Mesodermal cell (in vitro differentiated cells): ENCODE measurements at regions not wholly inside any gene's neighbourhood (a gene's known extent, or its start where the extent isn't known, plus 50 kb on each side); places are given as distances from the start of the nearest gene placed in this dataset.
"Not testable (repeated sequence)": the region's sequence is repeated elsewhere in the genome, so short reads cannot be mapped to it uniquely, and the experiment has no call there.

Experiments used
- H3K27ac ChIP-seq: 2 replicates; pipeline ENCODE4 v1.7.0; 2013; ENCODE audit warnings: mild to moderate bottlenecking, low read depth, low read length, moderate library complexity; ENCODE audit not compliant: severe bottlenecking
- H3K36me3 ChIP-seq: 2 replicates; pipeline ENCODE4 v1.7.1; 2013; ENCODE audit warnings: mild to moderate bottlenecking, low read length, moderate library complexity; ENCODE audit not compliant: control insufficient read depth, insufficient read depth
- H3K4me1 ChIP-seq: one replicate; pipeline ENCODE4 v1.7.1; 2013; ENCODE audit warnings: mild to moderate bottlenecking, low read length; ENCODE audit not compliant: insufficient read depth, control insufficient read depth, poor library complexity, severe bottlenecking
- H3K4me3 ChIP-seq: 2 replicates; pipeline ENCODE4 v1.7.0; 2013; ENCODE audit warnings: low read length, control low read depth, mild to moderate bottlenecking; ENCODE audit not compliant: insufficient read depth, poor library complexity, severe bottlenecking; ENCODE audit errors: extremely low read depth
- H3K9me3 ChIP-seq: 2 replicates; pipeline ENCODE4 v1.7.1; 2013; ENCODE audit warnings: mild to moderate bottlenecking, low read length, moderate library complexity; ENCODE audit not compliant: control insufficient read depth
- WGBS, 2 experiments: methylation state at CpG; one replicate each; pipeline ENCODE4 v1.1.5; 2013; ENCODE audit warnings: missing lambda C conversion rate in 2 of 2; ENCODE audit not compliant: insufficient coverage in 2 of 2; 5-methylcytosine and 5-hydroxymethylcytosine counted together

GRCh38 chr7:149683181-149683580 is 90.2 kb downstream of the ZNF467 start:
- no peaks in the 10 kb centered on the region for H3K4me1 ChIP-seq
- H3K27ac ChIP-seq = no peak overlapping the region
- no peaks in the 10 kb centered on the region for H3K9me3 ChIP-seq
- WGBS, 2 experiments = 100% methylated on average over 1 of the region's 2 CpGs; no CpG with 5 or more reads in 1 of the 2 experiments
- no peak overlapping the region for H3K4me3 ChIP-seq
- H3K36me3 ChIP-seq = no peaks in the 10 kb centered on the region

DNA sequence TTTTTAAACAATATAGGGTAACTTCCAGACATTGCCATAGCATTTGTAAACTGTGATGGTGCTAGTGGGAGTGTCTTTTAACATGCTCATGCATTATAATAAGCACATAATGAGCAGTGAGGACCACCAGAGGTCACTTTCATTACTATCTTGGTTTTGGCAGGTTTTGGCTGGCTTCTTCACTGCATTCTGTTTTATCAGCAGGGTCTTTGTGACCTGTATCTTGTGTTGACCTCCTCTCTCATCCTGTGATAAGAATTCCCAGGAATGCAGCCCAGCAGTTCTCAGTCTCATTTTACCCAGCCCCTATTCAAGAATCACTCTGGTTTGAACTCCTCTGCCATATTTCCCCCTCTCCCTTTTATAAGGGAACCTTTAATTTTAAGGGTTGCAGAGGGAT is 91.3 kb downstream of the ZNF467 start:
- no peak overlapping the region for H3K4me3 ChIP-seq

DNA sequence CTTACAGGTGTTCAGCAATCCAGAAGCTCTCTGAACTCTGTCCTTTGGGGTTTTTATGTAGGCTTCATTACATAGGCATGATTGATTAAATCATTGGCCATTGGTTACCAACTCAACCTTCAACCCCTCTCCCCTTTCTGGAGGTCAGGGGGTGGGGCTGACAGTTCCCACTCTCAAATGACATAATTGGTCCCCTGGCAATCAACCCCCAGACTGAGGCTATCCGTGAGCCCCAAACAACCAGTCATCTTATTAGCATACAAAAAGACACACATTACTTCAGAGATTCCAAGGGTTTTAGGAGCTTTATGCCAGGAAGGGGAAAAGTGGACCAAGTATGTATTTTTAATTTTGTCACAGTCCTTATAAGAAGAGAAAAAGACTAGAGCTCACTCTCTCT is 92.1 kb downstream of the ZNF467 start:
- Histone ChIP-seq H3K27ac (no peak overlapping the region), H3K36me3 (no peaks in the 10 kb centered on the region), H3K4me1 (no peaks in the 10 kb centered on the region), H3K4me3 (no peak overlapping the region), H3K9me3 (no peaks in the 10 kb centered on the region)
- WGBS, 2 experiments = no CpG with 5 or more reads among the region's 1 CpG

More for the DNA sequence above, 91.3 kb downstream of the ZNF467 start:
- no peak overlapping the region for H3K27ac ChIP-seq
- no peaks in the 10 kb centered on the region for H3K36me3 ChIP-seq
- no peaks in the 10 kb centered on the region for H3K4me1 ChIP-seq
- H3K9me3 ChIP-seq = no peaks in the 10 kb centered on the region

DNA sequence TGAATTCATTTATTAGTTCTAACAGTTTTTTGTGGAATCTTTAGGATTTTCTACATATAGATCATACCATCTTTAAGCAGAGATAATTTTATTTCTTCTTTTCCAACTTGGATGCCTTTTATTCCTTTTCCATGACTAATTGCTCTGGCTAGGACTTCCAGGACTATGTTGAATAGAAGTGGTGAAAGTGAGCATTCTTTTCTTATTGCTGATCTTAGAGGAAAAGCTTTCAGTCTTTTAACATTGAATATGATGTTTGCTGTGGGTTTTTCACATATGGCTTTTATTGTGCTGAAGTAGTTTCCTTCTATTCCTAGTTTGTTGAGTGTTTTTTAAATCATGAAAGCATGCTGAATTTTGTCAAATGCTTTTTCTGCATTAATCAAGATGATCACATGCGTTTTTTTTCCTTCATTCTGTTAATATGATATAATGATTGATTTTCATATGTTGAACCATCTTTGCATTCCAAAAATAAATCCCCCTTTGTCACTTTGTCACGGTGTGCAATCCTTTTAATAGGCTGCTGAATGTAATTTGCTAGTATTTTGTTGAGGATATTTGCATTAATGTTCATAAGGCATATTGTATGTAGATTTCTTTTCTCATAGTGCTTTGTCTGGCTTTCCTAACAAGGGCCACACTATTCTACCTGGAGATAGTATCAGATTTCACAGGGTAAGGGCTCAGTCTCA is 92.9 kb downstream of the ZNF467 start:
- no CpG with 5 or more reads among the region's 2 CpGs for WGBS, 2 experiments
- H3K9me3 ChIP-seq = no peaks in the 10 kb centered on the region
- no peaks in the 10 kb centered on the region for H3K4me1 ChIP-seq
- H3K36me3 ChIP-seq = no peaks in the 10 kb centered on the region
- no peak overlapping the region for H3K27ac ChIP-seq
- no peak overlapping the region for H3K4me3 ChIP-seq

GRCh38 chr7:149674728-149675385 is 98.5 kb downstream of the ZNF467 start:
- not testable (repeated sequence) for H3K27ac ChIP-seq, H3K36me3 ChIP-seq, H3K4me3 ChIP-seq, H3K4me1 ChIP-seq, H3K9me3 ChIP-seq
- 89 to 92% methylated on average over 8 to 10 of the region's 10 CpGs for WGBS, 2 experiments

- no peaks in the 10 kb centered on the region for H3K9me3 ChIP-seq
- H3K4me3 ChIP-seq = no peak overlapping the region
- no peaks in the 10 kb centered on the region for H3K36me3 ChIP-seq
- no peaks in the 10 kb centered on the region for H3K4me1 ChIP-seq
- WGBS, 2 experiments = 80 to 84% methylated on average over 1 to 3 of the region's 5 CpGs
- H3K27ac ChIP-seq = no peak overlapping the region
Measured at GRCh38 chr7:149673006-149673405, 100.4 kb downstream of the ZNF467 start.

GRCh38 chr7:149670288-149670687 is 103.1 kb downstream of the ZNF467 start:
- no peak overlapping the region for H3K27ac ChIP-seq
- no peaks in the 10 kb centered on the region for H3K4me1 ChIP-seq
- no peaks in the 10 kb centered on the region for H3K9me3 ChIP-seq
- 100% methylated on average over 1 of the region's 1 CpG; no CpG with 5 or more reads in 1 of the 2 experiments for WGBS, 2 experiments
- H3K4me3 ChIP-seq = no peak overlapping the region
- H3K36me3 ChIP-seq = no peaks in the 10 kb centered on the region

DNA sequence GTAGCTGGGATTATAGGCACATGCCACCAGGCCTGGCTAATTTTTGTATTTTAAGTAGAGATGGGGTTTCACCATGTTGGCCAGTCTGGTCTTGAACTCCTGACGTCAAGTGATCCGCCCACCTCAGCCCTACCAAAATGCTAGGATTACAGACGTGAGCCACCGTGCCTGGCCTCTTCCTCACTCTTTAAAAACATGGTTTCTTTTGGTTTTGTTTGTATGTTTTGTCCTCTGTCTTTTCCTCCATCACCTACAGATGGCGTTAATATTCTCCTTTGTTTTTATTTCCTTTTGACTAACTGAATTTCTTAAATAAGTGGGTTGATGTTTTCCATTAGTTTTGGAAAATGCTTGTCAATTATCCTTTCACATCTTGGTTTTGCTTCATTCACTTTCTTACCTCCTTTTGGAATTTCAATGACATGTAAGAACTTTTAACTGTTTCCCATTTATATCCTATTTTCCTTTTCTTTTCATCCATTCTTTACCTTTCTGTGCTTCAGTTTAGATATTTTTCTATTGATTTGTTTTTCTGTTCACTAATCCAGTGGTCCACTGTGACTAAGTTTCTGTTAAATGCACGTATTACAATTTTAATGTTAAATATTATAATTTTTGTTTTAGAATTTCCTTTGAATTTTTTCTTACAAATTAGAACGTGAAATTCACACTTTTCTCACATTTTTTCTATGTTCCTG is 104.1 kb downstream of the ZNF467 start:
- Histone ChIP-seq H3K4me3 (no peak overlapping the region), H3K4me1 (no peaks in the 10 kb centered on the region), H3K9me3 (no peaks in the 10 kb centered on the region), H3K27ac (no peak overlapping the region), H3K36me3 (no peaks in the 10 kb centered on the region)
- 40% methylated on average over 2 of the region's 7 CpGs; no CpG with 5 or more reads in 1 of the 2 experiments for WGBS, 2 experiments

DNA sequence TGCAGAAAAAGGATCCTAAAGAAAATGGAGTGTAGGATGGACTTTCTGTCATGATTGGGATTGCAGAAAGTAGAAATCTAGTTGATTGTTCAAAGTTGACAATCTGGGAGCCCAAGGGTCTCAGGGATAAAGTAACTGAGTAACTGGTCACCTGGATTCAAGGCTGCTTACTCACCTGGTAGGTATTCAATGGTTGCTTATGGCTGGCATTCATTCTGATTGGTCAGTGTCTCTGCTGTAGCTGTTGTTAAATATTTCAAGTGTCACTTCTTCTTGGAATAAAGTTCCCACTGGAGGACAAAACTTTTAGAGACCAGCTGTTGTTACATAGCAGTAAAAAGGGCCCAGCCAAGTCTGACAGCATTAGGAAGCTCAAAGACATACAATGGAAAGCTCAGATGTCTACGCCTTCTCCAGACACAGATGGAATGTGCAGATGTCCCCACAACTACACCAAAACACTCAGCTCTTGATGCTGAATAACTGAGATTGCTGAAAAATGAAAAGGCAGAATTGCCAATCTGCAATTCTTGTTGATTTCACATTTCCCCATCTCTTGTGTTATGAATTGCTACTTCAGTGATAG is 106.9 kb downstream of the ZNF467 start:
- no peaks in the 10 kb centered on the region for H3K9me3 ChIP-seq
- H3K4me3 ChIP-seq = no peak overlapping the region
- no peaks in the 10 kb centered on the region for H3K36me3 ChIP-seq
- no CpG with 5 or more reads among the region's 1 CpG for WGBS, 2 experiments
- H3K27ac ChIP-seq = no peak overlapping the region
- H3K4me1 ChIP-seq = no peaks in the 10 kb centered on the region

DNA sequence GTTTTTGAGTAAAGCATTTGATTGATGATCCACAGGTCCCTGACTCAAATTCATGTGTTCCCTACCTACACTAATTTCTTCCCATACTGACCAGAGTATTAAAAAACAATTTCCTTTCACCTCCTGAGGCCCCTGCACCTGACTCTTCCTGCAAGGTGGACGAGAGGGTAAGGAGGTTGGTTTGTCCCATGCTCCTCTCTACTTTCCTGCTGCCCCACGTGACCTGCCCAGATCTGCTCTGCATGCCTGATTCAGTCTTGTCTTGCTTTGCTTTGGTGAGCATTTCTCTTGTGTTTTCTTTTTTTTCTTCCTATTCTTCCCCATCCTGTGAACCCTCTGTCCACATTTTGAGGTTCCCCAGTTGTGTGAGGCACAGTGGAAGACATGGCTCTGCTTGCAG is 107.8 kb downstream of the ZNF467 start:
- not testable (repeated sequence) for H3K9me3 ChIP-seq, H3K4me3 ChIP-seq, H3K36me3 ChIP-seq, H3K27ac ChIP-seq, H3K4me1 ChIP-seq
- 80 to 86% methylated on average over 1 of the region's 2 CpGs for WGBS, 2 experiments
